GM18870 (cell line): ENCODE measurements at regions not wholly inside any gene's neighbourhood (a gene's known extent, or its start where the extent isn't known, plus 50 kb on each side); places are given as distances from the start of the nearest gene placed in this dataset.

Experiments
- ATAC-seq: cut with Tn5 transposase; IDR thresholded peaks from one replicate; pipeline ENCODE4 v1.9.1; 2021; ENCODE audit warnings: moderate library complexity; ENCODE audit not compliant: unreplicated experiment

GRCh38 chr2:40896358-40896757, 444.5 kb upstream of the SLC8A1 start:
- ATAC-seq: no peak

DNA sequence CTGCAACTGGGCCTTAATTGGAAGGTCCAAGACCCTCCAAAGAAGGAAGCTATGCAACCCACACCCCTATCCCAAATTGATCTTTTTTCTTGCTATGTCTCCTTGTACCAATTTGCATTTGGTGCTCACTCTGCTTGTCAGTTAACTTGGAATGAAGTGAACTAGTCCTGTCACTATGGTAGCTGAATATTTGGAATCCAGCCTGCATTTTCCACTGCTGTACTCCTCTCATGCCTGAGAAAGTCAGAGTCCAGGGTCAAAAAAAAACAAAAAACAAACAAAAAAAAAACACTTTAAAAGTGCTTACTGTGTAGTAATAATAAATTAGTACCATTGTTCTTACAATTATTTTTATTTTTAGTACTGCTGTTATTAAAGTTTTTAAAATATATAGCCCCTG, 462.8 kb upstream of the SLC8A1 start:
- no peak for ATAC-seq

DNA sequence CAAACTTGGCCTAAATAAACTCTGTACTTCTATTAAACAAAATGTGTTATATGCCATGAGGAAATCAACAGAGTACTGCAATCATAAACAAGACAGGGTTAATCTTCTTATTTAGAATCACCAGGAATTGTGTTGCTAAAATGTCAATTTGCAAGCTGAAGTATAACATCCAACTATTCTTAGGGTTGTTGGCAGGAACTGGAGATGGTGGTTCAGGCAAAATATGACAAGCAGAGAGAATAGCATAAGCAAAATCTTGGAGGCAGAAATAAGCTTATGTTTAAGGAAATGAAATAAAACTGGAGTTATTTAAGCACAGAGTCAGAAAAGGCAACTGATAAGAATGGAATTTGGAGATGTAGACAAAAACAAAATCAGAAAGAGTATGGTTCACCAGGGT, 463.8 kb upstream of the SLC8A1 start:
- ATAC-seq: no peak

GRCh38 chr2:40935349-40935748, 483.5 kb upstream of the SLC8A1 start:
- ATAC-seq: no peak

DNA sequence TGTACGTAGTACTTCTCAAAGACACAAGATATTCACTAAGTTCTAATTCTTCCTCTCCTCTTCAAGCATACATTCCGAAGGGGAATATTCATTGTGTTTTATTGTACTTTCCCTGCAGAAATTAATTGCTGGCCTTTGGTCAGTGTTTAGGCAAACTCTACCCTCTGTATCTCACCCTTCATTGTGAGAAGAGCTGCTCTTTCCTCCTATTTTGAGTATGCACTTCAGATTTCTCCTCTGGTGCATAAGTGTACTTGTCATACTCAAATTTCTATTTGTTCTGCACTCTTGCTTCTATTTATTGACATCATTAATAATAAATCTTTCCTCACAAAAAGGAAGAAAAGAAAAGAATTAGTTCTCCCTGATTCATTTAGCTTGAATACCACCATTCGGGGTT, 485.4 kb upstream of the SLC8A1 start:
- ATAC-seq: no peak

DNA sequence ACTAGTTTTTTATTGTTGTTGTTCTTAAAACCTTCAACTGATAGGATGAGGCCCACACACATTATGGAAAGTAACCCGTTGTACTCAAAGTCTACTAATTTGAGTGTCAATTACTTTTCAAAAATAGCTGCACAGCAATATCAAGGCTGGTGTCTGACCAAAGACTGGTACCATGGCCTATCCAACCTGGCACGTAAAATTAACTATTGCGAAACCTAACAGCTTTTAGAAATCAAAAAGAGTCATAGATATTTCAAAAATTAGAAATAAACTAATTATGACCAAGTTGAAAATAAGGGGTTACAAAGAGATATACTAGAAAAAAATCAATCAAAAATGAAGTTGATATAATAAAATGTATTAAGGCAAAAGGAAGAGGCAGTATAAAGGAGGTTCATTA, 501.5 kb upstream of the SLC8A1 start:
- no peak for ATAC-seq

- ATAC-seq: no peak
Observed at GRCh38 chr2:40955042-40955441, 503.2 kb upstream of the SLC8A1 start.

DNA sequence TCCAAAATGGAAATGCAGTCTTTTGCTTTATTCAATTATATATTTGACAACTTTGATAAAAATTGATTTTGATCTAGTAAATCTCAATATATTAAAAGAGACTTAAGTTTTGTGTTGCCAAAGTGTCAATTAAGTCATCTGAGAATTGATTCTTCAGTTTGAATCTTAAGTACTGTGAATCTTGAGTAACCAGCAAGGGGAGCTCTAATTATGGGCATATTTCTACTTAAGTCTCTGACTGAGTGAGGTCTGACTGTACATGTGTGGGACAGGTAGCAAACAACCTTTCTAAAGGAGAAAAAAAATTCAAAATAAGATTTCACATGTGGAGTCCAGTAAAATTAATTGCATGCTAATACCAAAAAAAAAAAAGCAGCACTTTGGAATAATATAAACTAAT, 503.7 kb upstream of the SLC8A1 start:
- ATAC-seq: no peak

- no peak for ATAC-seq
Observed at GRCh38 chr2:40957508-40957907, 505.6 kb upstream of the SLC8A1 start.

GRCh38 chr2:40962026-40962425, 510.1 kb upstream of the SLC8A1 start:
- no peak for ATAC-seq

- no peak for ATAC-seq
Observed at GRCh38 chr2:40964509-40965250, 512.8 kb upstream of the SLC8A1 start.

DNA sequence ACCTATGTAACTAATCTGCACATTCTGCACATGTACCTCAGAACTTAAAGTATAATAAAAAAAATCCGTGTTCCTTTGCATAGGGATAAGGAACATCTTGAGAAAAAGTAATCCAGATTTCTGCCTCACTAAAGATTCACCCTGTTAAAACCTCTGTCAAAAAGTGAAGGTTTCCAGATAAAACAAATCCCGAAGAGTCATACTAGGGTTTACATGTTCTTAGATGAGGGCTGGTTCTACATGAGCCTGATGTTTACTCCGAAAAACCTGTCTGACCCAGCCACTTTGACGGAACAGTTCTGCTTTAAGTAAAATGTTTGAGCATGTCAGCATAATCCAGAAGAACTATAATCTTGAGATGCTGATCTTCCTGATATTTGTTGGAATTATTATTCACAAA, 515.6 kb upstream of the SLC8A1 start:
- no peak for ATAC-seq

GRCh38 chr2:40975151-40975550, 523.3 kb upstream of the SLC8A1 start:
- no peak for ATAC-seq

GRCh38 chr2:40997362-40997761, 545.5 kb upstream of the SLC8A1 start:
- no peak for ATAC-seq

DNA sequence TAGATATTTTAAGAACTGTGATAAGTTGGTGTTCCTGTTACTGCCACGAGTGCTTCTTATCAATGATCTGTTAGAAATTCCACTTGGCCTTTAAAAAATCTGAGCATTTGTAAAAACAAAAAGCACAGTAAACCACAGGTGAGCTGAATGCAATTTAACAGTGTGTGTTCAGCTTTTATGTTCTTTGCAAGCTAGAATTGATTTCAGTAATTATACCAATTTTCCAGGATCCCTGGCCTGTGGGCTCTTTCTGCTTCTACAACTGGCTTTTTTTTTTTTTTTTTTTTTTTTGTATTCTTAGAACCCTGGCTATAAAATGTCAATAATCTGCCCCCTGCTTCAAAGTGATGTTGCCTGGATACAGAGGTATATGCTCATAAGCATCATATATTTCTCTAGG, 548.5 kb upstream of the SLC8A1 start:
- ATAC-seq: no peak

GRCh38 chr2:41000906-41001305, 549.0 kb upstream of the SLC8A1 start:
- ATAC-seq: no peak

DNA sequence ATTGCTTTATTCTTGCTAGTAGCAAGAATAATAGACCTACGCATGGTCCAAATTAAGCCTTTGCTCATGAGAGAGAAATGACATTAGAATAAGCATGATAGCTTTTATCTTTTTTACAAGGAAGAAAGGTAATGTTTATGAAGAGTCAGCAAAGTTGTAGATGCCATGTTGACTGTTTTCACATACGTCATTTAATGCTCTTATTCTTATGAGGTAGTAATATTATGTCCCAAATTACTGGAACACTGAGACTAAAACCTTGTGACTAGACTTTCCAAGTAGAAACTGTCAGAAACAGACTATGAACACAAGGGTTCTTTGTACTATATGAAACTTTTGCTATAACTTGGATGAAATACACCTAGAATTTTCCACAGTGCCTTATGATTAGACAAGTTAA, 552.8 kb upstream of the SLC8A1 start:
- no peak for ATAC-seq

- ATAC-seq: no peak
Observed at GRCh38 chr2:41020358-41020757, 568.5 kb upstream of the SLC8A1 start.

DNA sequence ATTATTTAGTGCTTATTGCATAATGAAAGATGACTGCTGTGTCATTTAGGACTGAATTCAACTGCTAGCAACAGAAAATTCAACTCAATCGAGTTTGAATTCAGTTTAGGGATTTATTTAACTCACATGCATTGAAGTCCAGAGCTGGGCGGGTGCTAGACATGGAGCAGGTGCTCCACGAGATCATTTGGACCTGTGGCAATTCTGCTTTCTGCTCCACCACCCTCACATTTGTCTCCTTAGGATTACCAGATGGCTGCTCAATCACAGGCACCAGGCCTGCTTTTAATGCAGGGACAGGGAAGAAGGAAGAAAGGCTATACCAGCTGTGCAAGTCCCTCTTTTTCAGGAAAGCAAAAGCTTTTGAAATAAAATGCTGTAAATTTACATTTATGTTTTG, 572.9 kb upstream of the SLC8A1 start:
- no peak for ATAC-seq

GRCh38 chr2:41026613-41027012, 574.7 kb upstream of the SLC8A1 start:
- peak; percentile 96 for ATAC-seq

DNA sequence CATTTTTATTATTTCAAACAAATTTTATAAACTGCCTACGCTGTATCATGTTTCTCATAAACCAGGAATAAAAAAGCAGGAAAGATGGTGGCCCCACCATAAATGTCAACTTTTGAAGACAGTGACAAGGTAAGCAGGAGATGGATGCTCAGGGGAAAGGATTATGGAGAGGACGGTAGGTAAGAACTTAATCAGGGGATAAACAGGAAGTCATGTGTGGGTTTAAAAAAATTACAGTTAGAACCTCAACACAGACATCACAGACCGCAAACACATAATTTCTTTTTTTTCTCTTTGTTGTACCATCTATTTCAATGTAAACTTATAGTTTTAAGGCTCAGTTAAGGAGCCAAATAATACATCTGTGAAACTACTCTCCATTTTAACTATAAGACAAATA, 575.2 kb upstream of the SLC8A1 start:
- ATAC-seq: no peak

DNA sequence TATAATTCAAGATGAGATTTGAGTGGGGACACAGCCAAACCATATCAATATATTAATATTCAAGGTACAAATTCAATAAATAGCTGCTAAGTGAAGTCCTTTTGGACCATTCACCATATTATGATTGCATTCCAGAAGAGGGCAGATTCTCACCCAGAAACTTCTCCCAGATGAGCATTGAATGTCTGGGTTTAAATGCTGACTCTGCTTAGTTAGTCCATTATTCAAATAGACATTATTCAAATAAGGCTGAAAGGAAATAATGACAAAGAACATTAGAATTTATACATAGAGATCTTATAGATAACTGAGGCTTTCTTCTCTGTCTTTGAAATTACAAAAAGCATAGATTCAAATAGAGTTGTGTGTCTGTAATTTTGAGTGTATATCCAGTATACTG, 579.4 kb upstream of the SLC8A1 start:
- no peak for ATAC-seq

DNA sequence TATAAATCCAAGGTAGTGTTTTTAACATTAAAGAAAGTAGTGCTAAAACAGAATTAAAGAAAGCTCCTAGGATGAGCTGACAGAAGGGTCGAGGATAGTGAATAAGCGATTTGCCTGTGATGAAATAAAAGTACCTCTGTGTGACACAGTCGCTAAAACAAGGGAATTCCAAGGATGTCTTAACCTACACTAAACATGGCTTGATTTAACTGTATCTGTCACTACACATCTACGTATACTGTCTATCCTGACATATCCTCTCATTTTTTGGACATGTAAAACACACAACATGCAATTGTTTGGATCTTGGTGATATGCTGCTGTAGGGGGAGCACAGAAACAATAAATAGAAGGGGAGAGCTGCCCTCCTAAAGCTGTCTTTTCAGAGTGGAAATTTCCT, 580.8 kb upstream of the SLC8A1 start:
- ATAC-seq: no peak
